Activated CD4-positive, alpha-beta T cell treated with anti-CD3 and anti-CD28 coated beads, Interleukin-2, amount 50 U/mL, for 4 hours (primary cell): ENCODE measurements at regions not wholly inside any gene's neighbourhood (a gene's known extent, or its start where the extent isn't known, plus 50 kb on each side); places are given as distances from the start of the nearest gene placed in this dataset.
"Not testable (repeated sequence)": the region's sequence is repeated elsewhere in the genome, so short reads cannot be mapped to it uniquely, and the experiment has no call there.

ENCODE experiments used
- DNase-seq, 2 experiments: peaks; one replicate each; pipeline ENCODE4 v3.0.0-alpha.2; 2020

DNA sequence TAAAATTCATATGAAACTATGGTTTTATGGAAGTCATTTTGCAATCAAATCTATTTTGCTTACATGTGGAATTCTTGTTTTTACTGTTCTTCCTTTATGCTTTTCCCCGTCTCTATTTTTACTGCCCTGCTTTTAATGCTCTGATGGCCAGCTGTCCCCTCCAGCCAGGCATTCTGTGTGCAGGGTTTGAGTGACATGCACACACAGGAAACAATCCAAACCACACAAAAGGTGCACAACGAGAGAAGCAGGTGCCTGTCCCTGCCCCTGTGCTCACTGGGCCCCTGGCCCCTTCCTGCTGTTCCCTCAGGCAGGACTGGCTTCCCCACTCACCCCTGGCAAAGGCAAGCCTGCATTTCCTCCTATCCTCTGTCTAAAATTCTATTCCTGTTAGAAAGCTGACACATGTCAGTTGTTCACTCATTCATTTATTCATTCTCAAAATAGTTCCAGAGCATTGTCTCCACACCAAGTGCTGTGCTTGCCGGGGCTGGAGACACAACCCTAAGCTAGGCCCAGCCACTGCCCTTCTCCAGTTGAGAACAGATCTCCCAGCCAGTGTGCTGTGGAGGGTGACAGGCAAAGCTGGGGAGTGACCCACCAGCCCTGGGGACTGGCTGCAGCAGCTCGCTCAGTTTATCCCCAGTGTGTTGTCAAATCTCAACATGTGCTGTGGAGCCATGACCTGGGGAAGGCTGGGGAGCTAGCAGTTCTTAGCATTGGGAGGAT lies 346.3 kb downstream of the FBXW7 start:
- DNase-seq = no peak

DNA sequence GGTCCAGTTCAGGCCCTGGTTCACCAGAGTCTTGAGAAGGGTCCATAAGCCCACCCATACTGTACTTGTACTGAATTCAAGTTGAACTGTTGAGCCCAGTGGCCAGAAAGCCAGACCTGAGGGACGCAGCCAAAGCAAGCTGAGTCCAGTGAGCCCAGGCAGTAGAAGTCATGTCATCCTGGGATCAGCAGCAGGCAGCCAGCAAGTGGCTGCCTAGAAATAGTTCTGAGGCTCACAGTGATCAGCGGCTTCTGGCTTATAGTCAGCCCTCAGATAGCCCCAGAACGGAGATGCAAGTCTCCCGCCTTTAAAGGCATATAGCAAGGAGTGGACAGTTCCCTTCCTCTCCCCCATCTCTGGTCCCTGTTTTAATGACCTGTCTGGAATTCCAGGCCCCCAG lies 347.1 kb downstream of the FBXW7 start:
- DNase-seq = no peak

DNA sequence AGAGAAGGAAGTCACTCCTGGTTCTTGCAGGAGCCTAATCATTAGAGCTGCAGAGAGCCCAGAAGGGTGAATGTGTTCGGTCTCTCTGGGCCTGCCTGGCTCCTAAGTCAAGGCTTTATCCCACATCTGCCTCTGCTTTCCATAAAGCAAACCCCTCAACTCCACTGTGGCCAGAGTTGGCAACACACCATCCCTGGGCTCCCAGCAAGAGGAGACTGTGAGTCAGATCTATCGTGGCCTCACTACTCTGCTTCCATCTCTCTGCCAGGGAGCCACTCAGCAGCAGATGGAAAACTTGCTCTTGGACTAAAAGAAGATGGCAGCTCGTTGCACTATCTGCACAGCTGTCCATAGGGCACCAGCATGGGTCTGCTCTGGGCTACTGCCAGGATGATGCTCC lies 348.2 kb downstream of the FBXW7 start:
- no peak for DNase-seq

DNA sequence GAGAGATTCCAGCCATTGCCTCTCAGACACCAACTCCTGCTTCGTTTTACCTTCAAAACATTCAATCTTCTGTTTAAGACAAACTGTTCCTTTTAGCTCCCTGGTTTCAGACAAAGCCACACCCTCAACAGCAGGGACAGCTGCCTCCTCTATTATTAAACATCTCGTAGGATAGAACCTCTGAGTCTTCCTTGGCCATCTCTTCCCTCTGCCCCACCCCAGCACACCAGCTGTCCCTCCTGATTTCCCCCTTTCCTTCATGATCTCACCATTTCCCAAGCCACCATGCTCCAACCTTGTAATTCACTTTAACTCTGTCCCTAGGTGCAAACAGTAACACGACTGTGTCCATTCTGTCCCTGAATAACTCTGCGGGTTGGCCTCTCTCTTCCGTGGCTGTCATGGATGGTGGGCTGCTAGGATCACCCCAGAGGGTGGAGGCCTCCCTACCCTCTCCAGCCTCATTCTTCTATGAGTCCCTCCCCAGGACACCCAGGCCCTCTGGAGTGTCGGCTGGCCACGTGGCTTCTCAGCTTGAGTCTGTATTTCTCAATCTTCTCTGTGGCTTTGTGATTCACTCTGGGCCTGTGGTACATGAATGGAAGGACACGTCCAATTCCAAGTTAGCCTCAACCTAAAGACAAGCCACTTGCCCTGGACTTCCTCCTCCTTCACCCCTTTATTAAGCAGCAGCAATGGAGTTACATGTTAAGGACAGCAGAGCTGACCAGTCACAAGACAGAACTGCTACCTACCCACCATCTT lies 349.9 kb downstream of the FBXW7 start:
- DNase-seq = no peak

DNA sequence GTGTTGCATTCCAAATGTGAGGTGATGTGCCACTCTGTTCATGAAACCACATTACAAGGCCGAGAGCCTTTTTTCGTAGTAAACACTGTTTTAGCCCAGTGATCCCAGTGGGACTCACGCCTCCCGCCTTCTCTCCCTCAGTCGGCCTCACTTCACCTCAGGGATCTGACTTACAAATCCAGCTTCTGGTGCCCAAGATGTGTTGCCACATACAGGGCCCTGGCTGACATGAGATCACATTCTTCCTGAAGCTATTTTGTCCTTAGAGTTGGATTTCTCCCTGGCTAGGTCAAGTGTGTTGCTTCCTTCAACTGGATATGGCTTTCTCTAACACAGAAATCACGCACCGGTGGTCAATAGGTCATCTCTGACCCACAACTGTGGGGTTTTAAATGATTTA lies 354.7 kb downstream of the FBXW7 start:
- no peak for DNase-seq

DNA sequence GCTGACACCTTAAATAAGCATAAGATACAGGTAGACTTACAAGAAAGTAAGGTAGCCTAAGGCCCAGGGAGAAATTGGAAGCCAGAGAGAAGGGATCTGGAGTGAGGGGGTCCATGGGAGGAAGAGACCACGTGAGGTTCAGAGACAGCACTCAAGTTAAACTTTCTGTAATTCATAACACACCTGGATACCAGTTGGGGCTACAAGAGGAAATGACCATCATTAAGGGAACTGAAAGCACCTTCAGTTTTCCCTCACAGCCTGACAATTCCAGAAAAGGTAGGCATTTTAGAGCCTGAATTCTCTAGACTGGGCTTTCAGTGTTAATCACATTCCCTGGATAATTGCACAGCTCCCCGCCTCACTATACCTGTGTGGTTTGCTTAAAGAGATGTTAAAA lies 355.5 kb downstream of the FBXW7 start:
- DNase-seq = no peak

DNA sequence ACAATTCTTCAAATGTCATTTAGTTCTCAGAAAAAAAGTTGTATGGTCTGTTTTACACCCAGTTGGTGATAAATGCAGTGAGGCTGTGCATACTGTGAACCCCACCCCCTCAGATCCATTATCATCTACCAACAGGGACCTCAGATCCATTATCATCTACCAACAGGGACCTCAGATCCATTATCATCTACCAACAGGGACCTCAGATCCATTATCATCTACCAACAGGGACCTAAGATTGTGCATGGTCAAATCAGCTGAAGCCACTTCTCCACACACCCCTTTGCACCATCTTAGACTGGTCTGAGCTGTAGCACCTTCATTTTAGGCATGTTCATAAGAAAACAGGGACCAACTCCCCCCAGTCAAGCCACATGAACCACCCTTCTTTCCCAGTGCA lies 358.4 kb downstream of the FBXW7 start:
- not testable (repeated sequence) for DNase-seq

DNA sequence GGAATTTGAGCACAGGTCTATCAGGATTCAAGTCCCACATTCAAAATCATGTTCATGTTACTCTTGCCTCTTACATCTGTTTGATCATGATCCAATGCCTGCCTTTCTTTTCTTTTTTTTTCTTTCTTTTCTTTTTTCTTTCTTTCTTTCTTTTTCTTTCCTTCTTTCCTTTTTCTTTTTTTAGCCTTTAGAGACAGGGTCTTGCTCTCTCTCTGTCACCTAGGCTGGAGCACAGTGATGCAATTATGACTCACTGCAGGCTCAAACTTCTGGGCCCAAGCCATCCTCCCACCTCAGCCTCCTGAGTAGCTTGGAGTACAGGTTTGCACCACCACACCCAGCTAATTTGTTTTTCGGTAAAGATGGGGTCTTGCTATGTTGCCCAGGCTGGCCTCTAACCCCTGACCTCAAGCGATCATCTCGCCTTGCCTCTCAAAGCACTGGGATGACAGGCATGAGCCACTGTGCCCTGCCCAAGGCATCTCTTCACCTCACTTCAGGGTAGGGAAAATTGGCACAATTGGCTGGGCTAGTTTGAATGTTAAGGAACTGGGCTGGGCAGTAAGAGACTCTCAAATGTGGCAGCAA lies 359.2 kb downstream of the FBXW7 start:
- no peak for DNase-seq

DNA sequence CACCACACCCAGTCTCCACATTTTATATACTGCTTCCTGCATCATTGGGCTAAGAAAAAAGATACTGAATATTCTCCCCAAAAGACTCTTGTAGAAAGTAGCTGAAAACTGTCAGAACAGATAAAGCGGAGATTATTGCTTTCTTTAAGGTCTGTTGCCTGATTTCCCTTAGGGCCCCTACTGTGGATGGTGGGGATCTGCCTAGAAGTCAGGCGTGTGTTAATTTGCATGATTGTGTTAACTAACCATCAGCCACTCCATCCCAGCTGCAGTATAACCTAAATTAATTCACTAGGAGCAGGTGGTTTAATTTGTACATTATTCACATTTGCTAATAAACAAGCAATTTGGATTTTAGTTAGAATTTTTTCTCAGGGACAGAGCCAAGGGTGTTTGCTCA lies 360.3 kb downstream of the FBXW7 start:
- DNase-seq = no peak

DNA sequence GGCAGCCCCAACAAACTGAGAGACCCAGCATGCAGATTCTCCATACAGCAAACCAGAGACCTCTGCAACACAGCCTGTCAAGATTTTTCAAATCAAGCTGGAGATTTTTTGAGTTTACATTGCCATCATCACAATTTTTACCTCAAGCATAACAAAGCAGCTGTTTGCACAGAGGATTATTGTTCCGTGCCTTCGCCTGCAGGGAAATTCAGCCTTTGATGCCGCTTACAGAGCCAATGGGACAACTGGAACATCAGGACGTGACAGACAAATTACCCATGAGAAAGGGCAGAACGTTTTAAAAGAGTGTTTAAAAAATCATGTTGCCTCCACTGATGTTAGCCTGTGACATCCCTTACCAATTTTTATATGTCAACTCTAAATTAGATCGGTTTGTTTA lies 363.7 kb downstream of the FBXW7 start:
- DNase-seq = no peak

DNA sequence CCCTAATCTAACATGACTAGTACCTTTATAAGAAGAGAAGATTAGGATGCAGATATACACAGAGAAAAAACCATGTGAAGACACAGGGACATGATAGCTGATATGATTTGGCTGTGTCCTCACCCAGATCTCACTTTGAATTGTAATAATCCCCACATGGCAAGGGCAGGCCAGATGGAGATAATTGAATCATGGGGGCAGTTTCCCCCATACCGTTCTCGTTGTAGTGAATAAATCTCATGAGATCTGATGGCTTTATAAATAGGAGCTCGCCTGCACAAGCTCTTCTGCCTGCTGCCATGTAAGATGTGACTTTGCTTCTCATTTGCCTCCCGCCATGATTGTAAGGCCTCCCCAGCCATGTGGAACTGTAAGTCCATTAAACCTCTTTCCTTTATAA lies 364.3 kb downstream of the FBXW7 start:
- no peak for DNase-seq

DNA sequence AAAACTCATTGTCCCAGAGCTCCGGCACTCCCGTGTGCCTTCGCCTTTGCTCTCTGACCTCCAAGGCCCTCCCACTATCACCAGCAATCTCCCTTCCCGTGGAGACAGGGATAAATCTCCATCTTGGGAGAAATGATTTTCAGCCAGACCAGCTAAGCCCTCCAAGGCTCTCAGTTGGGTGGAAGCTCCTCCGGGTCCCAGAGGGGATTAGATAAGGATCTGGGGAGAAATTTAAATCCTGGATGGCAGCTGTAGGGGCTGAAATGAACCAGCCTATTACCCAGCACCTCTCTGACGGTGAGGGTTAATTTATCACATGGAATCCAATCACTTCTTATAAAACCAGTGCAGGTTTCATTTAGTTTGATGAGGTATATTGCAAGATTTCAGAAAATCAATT lies 366.2 kb downstream of the FBXW7 start:
- no peak for DNase-seq

DNA sequence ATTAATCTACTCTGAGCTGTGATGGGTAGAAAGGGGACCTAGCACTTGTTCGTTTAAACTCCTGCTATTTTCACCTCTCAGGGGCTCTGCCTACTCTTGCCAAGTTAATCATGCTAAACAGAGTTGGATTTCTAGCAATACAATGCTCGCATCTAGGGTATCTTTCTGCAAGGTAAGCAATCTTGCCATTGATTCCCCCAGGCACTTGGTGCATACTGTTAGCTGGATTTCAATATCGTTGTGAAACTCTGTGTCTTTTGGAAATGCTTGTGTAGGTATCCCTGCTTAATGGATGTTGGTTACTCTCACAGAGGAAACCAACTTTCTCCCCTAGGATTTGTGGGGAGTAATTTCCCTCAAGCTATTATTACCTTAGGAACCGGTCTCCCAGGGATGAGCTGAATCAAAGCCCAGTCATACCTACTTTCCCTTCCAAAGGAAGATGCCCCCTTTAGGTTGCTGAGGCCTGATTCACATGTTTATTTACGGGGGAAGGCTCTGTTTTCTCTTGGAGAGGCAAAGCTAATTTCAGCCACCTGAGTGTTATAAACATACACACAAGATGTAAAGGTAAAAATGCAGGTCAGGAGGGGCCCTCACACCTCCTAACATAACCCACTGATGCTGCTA lies 366.8 kb downstream of the FBXW7 start:
- DNase-seq = no peak

DNA sequence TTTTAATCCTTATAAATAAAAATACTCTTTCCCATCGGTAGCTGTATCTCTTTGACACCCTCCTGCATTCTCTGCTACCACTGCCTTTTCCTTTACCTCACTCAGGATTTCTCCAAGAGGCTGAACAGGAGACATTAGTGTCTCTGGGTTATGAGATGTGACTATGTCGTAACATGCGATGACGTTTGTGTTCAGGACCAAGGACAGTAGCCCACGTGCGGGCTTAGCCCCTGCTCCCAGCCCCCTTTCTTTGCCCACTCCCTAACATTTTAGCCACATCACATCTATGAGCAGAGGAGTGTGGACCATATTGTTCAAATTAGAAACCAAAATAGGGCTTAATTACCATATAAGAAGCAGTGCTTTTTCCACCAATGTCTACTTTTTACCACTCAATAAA lies 369.3 kb downstream of the FBXW7 start:
- DNase-seq = no peak

DNA sequence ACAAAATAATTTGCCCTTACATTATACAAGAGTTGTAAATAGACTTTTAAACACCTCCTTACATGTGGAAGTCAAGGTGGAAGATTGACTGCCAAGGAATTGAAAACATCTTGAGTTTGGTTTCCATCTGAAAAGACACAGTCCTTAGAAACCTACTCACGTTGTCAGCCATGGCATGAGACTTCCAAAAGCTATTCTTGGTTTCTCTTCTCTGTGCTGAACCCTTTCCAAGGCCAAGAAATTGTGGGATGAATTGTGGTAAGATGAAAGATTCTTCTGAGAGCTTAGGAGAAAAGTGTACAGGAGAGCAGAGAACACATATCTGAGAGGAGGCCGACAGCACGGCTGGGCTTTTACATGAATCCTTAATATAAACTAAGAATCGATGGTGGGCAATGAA lies 370.0 kb downstream of the FBXW7 start:
- no peak for DNase-seq

DNA sequence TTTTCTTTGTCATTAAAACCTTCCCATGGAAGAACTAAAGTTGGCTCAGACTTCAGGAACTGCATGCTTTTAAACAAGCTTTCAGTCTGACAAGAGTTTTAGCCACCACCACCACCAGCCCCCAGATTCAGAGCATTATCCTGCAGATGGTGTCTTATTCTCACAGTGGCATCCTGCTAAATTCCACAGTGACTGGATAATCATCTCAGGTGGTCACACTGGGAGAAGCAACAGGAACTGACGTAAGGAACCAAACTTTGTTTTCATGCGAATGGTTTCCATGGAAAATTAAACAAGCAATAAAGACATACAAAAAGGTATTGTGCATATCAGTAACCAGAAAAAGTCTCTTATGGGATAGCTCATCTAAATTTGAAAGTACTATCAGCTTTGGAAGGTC lies 370.7 kb downstream of the FBXW7 start:
- DNase-seq = no peak

DNA sequence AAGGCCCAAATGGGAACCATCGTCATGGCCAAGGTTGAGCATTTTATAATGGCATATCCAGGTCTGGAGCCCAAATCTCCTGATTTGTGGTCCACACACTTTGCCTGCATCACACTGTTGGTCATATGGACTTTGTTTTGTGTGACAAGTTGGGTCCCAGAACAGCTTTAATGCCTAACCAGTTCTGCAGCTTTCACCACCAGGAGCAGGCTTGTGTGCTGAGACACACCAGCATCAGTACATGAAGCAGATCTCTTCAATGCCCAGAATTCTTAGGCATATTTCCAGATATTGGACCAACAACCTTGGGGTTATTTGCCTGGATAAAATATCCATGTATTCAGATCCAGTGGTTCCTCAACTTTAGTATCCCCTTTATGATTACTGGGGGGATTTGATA lies 371.3 kb downstream of the FBXW7 start:
- no peak for DNase-seq

DNA sequence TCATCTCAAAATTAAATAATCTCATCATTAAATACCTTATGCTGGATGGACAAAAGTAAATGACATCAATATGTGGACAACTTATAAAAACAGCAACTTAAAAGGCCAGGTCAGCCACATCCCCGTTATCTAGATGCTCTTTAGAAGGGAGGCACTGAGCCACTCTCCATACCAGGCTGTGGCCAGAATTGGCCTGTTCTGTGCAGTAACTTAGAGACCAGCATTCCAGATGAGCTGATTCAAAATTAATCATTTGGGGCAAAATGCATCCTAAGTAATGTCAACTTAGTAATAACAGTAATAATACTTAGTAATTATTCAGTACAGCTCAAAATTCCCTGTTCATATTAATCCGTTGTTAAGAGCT lies 373.6 kb downstream of the FBXW7 start:
- no peak for DNase-seq

DNA sequence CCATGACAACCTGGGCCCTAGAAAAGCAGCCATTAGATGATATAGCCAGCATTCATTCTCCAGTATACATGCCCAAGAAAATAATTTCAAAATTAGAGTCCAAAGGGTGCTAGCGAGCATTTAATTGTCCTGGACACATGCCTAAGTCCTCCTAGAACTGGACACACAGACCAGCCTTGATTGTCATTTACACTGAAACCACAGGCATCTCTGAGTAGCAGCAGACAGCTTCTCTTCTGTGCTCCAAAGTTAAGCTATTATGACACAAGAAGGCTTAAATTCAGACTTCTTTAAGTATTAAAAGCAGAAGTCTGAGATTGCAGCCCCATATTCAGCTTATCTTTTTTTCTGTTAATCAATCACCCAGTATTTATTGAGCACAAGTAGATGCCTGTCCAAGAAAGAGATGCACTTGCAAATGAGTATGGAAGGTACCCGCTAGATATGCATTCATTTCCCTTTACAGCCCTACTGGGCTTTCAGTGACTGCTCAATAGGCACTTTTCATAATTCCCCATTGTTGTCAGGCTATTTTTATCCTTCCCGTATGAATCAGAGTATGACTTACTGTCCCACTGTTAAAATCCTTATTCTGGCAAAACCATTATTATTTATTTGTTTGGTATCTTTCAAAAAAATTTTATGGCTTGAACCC lies 374.1 kb downstream of the FBXW7 start:
- DNase-seq = no peak

DNA sequence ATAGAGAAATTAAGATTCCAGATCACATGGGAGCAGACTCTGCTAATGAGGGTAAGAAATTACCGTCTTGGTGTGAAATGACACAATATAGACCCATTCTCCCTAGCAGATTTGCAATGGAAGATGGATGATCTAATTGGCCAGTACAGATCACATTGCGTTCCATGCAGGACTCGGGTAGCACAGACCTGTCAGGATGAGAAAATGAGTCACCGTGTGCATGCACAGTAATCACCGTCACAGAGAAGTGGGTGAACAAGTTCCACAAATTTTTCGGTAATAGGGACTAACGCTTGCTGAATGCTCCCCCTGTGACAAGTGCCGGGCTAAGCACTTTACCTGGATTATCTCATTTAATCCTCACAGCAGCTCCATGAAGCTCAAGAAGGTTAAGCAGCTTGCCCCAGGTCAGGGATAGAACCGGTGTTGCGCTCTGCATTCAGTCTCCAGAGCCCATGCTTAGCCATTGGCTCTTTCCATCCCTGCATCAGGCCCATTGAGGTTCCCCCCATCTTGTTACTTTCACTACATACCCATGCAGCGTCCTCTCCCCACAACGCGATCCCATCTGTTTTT lies 375.6 kb downstream of the FBXW7 start:
- DNase-seq = no peak

DNA sequence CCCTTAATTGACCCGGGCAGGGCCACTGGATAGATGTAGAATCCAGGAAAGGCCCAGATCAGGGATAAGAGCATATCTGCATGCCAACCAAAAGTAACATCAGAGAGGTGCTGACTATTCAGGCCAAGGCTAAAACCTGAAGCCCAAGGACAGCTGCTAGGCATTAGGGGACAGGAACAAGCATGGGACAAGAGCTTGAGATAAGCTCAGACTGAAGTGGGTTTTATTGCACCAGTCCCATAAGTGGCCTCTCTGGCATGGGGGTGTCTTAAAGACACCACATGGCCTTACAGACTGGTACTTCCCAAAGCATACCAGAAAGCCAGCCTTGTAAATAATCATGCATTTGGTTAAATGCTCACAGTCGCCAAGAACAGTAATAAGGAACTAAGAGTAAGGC lies 376.1 kb downstream of the FBXW7 start:
- DNase-seq = no peak

DNA sequence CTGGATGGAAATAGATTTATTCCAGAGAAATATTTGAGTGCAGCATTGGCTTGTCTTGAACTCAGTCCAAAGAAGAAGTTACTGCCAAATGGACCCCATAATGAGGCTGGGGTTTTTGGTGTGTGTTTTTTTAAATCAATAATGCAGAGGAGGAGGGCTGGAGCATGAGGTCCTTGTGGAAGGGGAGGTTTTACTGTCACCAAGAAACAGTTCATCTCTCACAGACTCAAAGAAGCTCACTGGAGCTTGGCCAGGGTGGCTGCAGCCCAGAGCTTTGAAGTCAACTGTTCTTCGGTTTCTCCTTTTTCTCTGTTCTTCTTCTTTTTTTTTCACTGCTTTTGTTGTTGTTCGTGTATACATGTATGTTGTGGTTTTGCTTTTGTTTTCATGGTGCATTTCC lies 377.7 kb downstream of the FBXW7 start:
- DNase-seq = no peak

DNA sequence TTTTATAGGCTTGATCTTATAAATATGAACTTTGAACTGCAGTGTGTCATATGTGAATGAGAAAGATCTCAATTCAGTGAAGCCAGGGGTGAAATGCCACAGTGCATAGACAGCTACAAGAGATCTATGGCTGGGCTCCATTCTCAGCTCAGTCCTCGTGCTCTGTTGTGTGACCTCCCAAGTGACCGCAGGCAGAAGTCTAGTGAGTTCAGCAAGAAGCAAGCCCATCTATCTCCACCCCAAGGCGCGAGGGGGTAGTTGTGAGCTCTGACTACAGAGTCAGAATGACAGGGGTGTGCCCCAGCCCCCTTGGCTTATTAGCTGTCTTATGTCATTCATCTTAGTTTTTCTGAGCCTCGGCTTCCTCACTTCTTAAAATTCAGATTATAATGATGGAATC lies 378.3 kb downstream of the FBXW7 start:
- DNase-seq = no peak
